ENCODE measurements at regions not wholly inside any gene's neighbourhood (a gene's known extent, or its start where the extent isn't known, plus 50 kb on each side); places are given as distances from the start of the nearest gene placed in this dataset.

DNA sequence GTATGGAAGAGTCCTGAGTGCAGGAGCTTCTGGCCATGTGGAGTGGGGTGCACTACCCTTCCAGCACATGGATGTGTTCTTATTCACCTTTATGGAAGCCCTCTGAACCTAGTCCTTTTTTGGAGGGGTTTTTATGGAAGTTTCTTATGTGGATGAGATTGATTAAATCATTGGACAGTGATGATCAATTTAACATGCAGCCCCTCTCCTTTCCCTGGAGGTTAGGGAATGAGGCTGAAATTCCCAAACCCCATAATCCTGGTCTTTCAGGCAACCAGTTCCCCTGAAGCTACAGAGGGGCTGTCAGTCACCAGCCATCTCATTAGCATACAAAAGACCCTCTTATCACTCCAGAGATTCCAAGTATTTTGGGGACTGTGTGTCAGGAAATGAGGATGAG, 183.9 kb upstream of the MAP3K7 start:
- Histone ChIP-seq H3K4me3 (ENCODE audit: low read depth in 1 of 3, low read length in 3 of 3) (no peak overlapping the region), H3K27ac (ENCODE audit: low read depth in 1 of 2, low read length in 2 of 2) (no peak overlapping the region), H3K4me1 (ENCODE audit: control insufficient read depth in 4 of 4, insufficient read depth in 4 of 4, low read length in 3 of 4) (no peaks in the 10 kb centered on the region), H3K27me3 (ENCODE audit: control insufficient read depth in 4 of 4, insufficient read depth in 4 of 4, low read length in 3 of 4) (no peaks in the 10 kb centered on the region), H3K9me3 (ENCODE audit: control insufficient read depth in 4 of 4, low read length in 3 of 4) (no peaks in the 10 kb centered on the region), H3K9ac (ENCODE audit: low read depth in 1 of 2, low read length in 2 of 2) (no peak overlapping the region), H3K36me3 (ENCODE audit: control insufficient read depth in 4 of 4, insufficient read depth in 3 of 4, low read depth in 1 of 4, low read length in 3 of 4) (no peaks in the 10 kb centered on the region)
- TF ChIP-seq FOXA1 (IDR thresholded peaks at IDR 0.05): no peak
- TF ChIP-seq RAD21 (IDR thresholded peaks at IDR 0.05): no peak
- no peak for TF ChIP-seq YY1 (IDR thresholded peaks at IDR 0.05)
- TF ChIP-seq SP1 (IDR thresholded peaks at IDR 0.05): no peak
- TF ChIP-seq RXRA (IDR thresholded peaks at IDR 0.05): no peak
- TF ChIP-seq CTCF (IDR thresholded peaks at IDR 0.05; ENCODE audit: low read depth, low read length, missing input control): no peak
- TF ChIP-seq, protein P1, sequence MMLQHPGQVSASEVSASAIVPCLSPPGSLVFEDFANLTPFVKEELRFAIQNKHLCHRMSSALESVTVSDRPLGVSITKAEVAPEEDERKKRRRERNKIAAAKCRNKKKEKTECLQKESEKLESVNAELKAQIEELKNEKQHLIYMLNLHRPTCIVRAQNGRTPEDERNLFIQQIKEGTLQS (IDR thresholded peaks at IDR 0.05): no peak
- TF ChIP-seq HNF4G (IDR thresholded peaks at IDR 0.05): no peak
- TF ChIP-seq REST (IDR thresholded peaks at IDR 0.05): no peak
- TF ChIP-seq TAF1 (conservative IDR thresholded peaks at IDR 0.05): no peak
- no peak for TF ChIP-seq GABPA (IDR thresholded peaks at IDR 0.05 in 1 of 2, conservative IDR thresholded peaks at IDR 0.05 in 1 of 2)
- TF ChIP-seq HNF4A (conservative IDR thresholded peaks at IDR 0.05): no peak
- no peak for TF ChIP-seq EGR1 (IDR thresholded peaks at IDR 0.05; ENCODE audit: low read depth in 2 of 2)
- no peak for TF ChIP-seq MAX (IDR thresholded peaks at IDR 0.05)
- TF ChIP-seq, protein P2, sequence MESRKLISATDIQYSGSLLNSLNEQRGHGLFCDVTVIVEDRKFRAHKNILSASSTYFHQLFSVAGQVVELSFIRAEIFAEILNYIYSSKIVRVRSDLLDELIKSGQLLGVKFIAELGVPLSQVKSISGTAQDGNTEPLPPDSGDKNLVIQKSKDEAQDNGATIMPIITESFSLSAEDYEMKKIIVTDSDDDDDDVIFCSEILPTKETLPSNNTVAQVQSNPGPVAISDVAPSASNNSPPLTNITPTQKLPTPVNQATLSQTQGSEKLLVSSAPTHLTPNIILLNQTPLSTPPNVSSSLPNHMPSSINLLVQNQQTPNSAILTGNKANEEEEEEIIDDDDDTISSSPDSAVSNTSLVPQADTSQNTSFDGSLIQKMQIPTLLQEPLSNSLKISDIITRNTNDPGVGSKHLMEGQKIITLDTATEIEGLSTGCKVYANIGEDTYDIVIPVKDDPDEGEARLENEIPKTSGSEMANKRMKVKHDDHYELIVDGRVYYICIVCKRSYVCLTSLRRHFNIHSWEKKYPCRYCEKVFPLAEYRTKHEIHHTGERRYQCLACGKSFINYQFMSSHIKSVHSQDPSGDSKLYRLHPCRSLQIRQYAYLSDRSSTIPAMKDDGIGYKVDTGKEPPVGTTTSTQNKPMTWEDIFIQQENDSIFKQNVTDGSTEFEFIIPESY (IDR thresholded peaks at IDR 0.05): no peak
- no peak for TF ChIP-seq FOXA2 (IDR thresholded peaks at IDR 0.05)
- TF ChIP-seq NR2F2 (IDR thresholded peaks at IDR 0.05): no peak
- no peak for DNase-seq (ENCODE audit: low spot score)

DNA sequence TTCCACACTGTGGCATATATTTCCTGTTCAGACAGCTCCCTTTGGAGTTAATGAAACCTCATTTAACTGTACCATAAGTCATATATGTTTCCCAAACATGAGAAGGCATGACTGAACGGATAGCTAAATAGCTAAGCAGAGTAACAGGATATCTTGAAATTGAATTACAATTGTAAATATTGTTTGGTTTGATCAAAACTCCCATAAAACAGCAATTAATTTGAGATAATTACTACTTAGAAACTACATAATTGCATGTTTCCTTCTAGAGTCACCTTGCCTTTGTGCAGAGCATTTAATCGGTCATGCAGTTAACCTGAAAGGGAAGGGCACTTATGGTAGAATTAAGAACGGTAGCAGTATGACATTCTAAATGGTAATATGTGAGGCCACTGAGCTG, 179.0 kb upstream of the MAP3K7 start:
- DNase-seq (ENCODE audit: low spot score): no peak
- Histone ChIP-seq H3K9ac (ENCODE audit: low read depth in 1 of 2, low read length in 2 of 2) (no peak overlapping the region), H3K27ac (ENCODE audit: low read depth in 1 of 2, low read length in 2 of 2) (no peak overlapping the region), H3K36me3 (ENCODE audit: control insufficient read depth in 4 of 4, insufficient read depth in 3 of 4, low read depth in 1 of 4, low read length in 3 of 4) (no peaks in the 10 kb centered on the region), H3K9me3 (ENCODE audit: control insufficient read depth in 4 of 4, low read length in 3 of 4) (no peaks in the 10 kb centered on the region), H3K27me3 (ENCODE audit: control insufficient read depth in 4 of 4, insufficient read depth in 4 of 4, low read length in 3 of 4) (no peaks in the 10 kb centered on the region), H3K4me3 (ENCODE audit: low read depth in 1 of 3, low read length in 3 of 3) (no peak overlapping the region), H3K4me1 (ENCODE audit: control insufficient read depth in 4 of 4, insufficient read depth in 4 of 4, low read length in 3 of 4) (no peaks in the 10 kb centered on the region)
- TF ChIP-seq, protein P1 (IDR thresholded peaks at IDR 0.05): no peak
- TF ChIP-seq FOXA1 (IDR thresholded peaks at IDR 0.05) (no peak), HNF4A (conservative IDR thresholded peaks at IDR 0.05) (no peak), YY1 (IDR thresholded peaks at IDR 0.05) (no peak), SP1 (IDR thresholded peaks at IDR 0.05) (no peak), RXRA (IDR thresholded peaks at IDR 0.05) (no peak), MAX (IDR thresholded peaks at IDR 0.05) (no peak), GABPA (IDR thresholded peaks at IDR 0.05 in 1 of 2, conservative IDR thresholded peaks at IDR 0.05 in 1 of 2) (no peak), HNF4G (IDR thresholded peaks at IDR 0.05) (no peak), NR2F2 (IDR thresholded peaks at IDR 0.05) (no peak), FOXA2 (IDR thresholded peaks at IDR 0.05) (no peak), CTCF (IDR thresholded peaks at IDR 0.05; ENCODE audit: low read depth, low read length, missing input control) (no peak), TAF1 (conservative IDR thresholded peaks at IDR 0.05) (no peak), RAD21 (IDR thresholded peaks at IDR 0.05) (no peak), JUND (IDR thresholded peaks at IDR 0.05) (no peak)
- TF ChIP-seq, protein P2 (IDR thresholded peaks at IDR 0.05): no peak
- WGBS: 86% methylated on average over 3 of the region's 3 CpGs

All from liver (tissue), 8 donors.